DOHH2 (cell line): ENCODE measurements at regions not wholly inside any gene's neighbourhood (a gene's known extent, or its start where the extent isn't known, plus 50 kb on each side); places are given as distances from the start of the nearest gene placed in this dataset.

Experiments used
- CTCF ChIP-seq: fragments of 200-600 bp; sonication (generic); IDR thresholded peaks from one replicate; pipeline ENCODE4 v1.5.1; 2014; ENCODE audit warnings: antibody characterized with exemption, mild to moderate bottlenecking, low read depth, low read length; ENCODE audit not compliant: poor library complexity, severe bottlenecking
- EZH2phosphoT487 ChIP-seq: fragments of 200-600 bp; sonication (generic); IDR thresholded peaks from 2 replicates; pipeline ENCODE4 v1.6.1; 2017; ENCODE audit warnings: borderline replicate concordance, mild to moderate bottlenecking, antibody characterized with exemption, low read length, moderate library complexity, mixed read lengths

DNA sequence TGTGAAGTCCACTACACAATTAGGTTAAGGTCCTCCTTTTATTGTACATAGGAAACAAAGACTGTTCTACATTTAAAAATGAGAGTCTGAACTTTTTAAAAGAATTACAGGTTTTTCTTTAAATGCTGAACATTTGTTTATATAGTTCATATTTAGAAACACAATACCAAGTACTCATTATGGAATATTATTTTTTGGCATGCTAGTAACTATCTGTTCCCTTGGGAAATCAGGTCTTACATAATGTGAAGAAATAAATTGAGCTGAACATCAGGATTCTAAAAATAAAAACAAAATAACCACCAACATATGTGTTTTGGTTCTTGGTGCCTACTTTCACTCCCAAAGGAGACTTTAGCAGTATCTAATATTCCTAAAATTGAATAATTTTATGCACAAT, 230.5 kb upstream of the IZUMO3 start:
- TF ChIP-seq CTCF: no peak
- TF ChIP-seq EZH2phosphoT487: no peak
